HepG2 (cell line): ENCODE measurements at regions not wholly inside any gene's neighbourhood (a gene's known extent, or its start where the extent isn't known, plus 50 kb on each side); places are given as distances from the start of the nearest gene placed in this dataset.

Source experiments
- BRD4 ChIP-seq: sonication (generic); formaldehyde crosslinking; IDR thresholded peaks from 2 replicates; pipeline ENCODE4 v1.4.0; 2020; ENCODE audit warnings: missing genetic modification reagents
- CREM ChIP-seq, 2 experiments: sonication (generic) in 1 of 2; formaldehyde crosslinking in 1 of 2; IDR thresholded peaks; 2 replicates each; pipeline versions ENCODE4 v1.4.0 to v1.6.1; 2016 to 2020; ENCODE audit warnings: antibody characterized with exemption in 1 of 2, mild to moderate bottlenecking in 1 of 2, missing genetic modification reagents in 1 of 2
- EZH2 ChIP-seq: conservative IDR thresholded peaks from 2 replicates; pipeline ENCODE4 v1.6.1; 2012; ENCODE audit warnings: mild to moderate bottlenecking, low read depth, low read length, moderate library complexity
- JUND ChIP-seq: sonication (generic); formaldehyde crosslinking; IDR thresholded peaks from 2 replicates; pipeline ENCODE4 v1.8.0; 2022; ENCODE audit warnings: mild to moderate bottlenecking, missing genetic modification reagents
- TF ChIP-seq, protein P1 (sequence below): IDR thresholded peaks from 2 replicates; pipeline ENCODE4 v1.6.1; 2016; ENCODE audit warnings: low read depth, missing genetic modification reagents, missing compliant biosample characterization
- TF ChIP-seq, protein P2 (sequence below), 2 experiments: IDR thresholded peaks; 2 replicates each; pipeline ENCODE4 v1.6.1; 2011 to 2012; ENCODE audit warnings: low read length in 2 of 2, borderline replicate concordance in 1 of 2, low read depth in 1 of 2, mild to moderate bottlenecking in 1 of 2, moderate library complexity in 1 of 2
- TF ChIP-seq, protein P3 (sequence below): sonication (generic); formaldehyde crosslinking; IDR thresholded peaks from 2 replicates; pipeline ENCODE4 v1.5.0; 2020; ENCODE audit warnings: mild to moderate bottlenecking, missing genetic modification reagents, moderate library complexity

DNA sequence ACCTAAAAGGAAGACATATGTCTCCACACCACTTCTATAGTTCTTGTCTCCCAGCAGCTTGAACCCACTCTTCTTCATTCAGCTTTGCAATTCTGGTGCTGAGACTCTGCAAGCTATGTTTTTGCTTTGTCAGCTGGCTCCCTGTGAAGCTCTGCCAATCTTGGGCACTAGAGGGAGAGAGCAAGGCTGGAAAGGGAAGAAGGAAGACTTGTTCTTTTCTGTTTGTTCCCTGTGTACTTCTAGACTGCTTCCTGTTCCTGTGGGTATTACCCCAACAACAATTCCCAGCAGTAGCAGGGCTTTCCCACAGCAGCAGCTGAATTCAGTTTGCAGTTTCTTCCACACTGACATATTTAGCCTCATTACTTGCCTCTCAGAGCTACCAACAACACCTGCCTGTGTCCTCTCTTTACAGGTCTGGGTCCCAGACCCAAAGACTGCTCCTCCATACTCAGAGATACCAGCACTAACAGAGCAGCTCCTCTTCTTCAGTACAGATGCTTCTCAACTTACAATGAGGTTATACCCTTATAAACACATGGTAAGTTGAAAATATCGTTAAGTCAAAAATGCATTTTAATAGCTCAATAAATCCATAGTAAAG lies 275.2 kb upstream of the NEGR1 start:
- no peak for TF ChIP-seq CREM (IDR thresholded peaks at IDR 0.05)
- TF ChIP-seq CREM (CRISPR knock-in tag; IDR thresholded peaks at IDR 0.05): no peak
- TF ChIP-seq, protein P1, sequence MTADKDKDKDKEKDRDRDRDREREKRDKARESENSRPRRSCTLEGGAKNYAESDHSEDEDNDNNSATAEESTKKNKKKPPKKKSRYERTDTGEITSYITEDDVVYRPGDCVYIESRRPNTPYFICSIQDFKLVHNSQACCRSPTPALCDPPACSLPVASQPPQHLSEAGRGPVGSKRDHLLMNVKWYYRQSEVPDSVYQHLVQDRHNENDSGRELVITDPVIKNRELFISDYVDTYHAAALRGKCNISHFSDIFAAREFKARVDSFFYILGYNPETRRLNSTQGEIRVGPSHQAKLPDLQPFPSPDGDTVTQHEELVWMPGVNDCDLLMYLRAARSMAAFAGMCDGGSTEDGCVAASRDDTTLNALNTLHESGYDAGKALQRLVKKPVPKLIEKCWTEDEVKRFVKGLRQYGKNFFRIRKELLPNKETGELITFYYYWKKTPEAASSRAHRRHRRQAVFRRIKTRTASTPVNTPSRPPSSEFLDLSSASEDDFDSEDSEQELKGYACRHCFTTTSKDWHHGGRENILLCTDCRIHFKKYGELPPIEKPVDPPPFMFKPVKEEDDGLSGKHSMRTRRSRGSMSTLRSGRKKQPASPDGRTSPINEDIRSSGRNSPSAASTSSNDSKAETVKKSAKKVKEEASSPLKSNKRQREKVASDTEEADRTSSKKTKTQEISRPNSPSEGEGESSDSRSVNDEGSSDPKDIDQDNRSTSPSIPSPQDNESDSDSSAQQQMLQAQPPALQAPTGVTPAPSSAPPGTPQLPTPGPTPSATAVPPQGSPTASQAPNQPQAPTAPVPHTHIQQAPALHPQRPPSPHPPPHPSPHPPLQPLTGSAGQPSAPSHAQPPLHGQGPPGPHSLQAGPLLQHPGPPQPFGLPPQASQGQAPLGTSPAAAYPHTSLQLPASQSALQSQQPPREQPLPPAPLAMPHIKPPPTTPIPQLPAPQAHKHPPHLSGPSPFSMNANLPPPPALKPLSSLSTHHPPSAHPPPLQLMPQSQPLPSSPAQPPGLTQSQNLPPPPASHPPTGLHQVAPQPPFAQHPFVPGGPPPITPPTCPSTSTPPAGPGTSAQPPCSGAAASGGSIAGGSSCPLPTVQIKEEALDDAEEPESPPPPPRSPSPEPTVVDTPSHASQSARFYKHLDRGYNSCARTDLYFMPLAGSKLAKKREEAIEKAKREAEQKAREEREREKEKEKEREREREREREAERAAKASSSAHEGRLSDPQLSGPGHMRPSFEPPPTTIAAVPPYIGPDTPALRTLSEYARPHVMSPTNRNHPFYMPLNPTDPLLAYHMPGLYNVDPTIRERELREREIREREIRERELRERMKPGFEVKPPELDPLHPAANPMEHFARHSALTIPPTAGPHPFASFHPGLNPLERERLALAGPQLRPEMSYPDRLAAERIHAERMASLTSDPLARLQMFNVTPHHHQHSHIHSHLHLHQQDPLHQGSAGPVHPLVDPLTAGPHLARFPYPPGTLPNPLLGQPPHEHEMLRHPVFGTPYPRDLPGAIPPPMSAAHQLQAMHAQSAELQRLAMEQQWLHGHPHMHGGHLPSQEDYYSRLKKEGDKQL (CRISPR knock-in tag): no peak
- TF ChIP-seq, protein P2, sequence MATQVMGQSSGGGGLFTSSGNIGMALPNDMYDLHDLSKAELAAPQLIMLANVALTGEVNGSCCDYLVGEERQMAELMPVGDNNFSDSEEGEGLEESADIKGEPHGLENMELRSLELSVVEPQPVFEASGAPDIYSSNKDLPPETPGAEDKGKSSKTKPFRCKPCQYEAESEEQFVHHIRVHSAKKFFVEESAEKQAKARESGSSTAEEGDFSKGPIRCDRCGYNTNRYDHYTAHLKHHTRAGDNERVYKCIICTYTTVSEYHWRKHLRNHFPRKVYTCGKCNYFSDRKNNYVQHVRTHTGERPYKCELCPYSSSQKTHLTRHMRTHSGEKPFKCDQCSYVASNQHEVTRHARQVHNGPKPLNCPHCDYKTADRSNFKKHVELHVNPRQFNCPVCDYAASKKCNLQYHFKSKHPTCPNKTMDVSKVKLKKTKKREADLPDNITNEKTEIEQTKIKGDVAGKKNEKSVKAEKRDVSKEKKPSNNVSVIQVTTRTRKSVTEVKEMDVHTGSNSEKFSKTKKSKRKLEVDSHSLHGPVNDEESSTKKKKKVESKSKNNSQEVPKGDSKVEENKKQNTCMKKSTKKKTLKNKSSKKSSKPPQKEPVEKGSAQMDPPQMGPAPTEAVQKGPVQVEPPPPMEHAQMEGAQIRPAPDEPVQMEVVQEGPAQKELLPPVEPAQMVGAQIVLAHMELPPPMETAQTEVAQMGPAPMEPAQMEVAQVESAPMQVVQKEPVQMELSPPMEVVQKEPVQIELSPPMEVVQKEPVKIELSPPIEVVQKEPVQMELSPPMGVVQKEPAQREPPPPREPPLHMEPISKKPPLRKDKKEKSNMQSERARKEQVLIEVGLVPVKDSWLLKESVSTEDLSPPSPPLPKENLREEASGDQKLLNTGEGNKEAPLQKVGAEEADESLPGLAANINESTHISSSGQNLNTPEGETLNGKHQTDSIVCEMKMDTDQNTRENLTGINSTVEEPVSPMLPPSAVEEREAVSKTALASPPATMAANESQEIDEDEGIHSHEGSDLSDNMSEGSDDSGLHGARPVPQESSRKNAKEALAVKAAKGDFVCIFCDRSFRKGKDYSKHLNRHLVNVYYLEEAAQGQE (IDR thresholded peaks at IDR 0.05; ENCODE audit: borderline replicate concordance in 1 of 2, low read depth in 1 of 2, low read length in 2 of 2): no peak
- TF ChIP-seq, protein P3, sequence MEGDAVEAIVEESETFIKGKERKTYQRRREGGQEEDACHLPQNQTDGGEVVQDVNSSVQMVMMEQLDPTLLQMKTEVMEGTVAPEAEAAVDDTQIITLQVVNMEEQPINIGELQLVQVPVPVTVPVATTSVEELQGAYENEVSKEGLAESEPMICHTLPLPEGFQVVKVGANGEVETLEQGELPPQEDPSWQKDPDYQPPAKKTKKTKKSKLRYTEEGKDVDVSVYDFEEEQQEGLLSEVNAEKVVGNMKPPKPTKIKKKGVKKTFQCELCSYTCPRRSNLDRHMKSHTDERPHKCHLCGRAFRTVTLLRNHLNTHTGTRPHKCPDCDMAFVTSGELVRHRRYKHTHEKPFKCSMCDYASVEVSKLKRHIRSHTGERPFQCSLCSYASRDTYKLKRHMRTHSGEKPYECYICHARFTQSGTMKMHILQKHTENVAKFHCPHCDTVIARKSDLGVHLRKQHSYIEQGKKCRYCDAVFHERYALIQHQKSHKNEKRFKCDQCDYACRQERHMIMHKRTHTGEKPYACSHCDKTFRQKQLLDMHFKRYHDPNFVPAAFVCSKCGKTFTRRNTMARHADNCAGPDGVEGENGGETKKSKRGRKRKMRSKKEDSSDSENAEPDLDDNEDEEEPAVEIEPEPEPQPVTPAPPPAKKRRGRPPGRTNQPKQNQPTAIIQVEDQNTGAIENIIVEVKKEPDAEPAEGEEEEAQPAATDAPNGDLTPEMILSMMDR: no peak
- no peak for TF ChIP-seq BRD4 (CRISPR knock-in tag)
- no peak for TF ChIP-seq EZH2
- no peak for TF ChIP-seq JUND
